ENCODE measurements at regions not wholly inside any gene's neighbourhood (a gene's known extent, or its start where the extent isn't known, plus 50 kb on each side); places are given as distances from the start of the nearest gene placed in this dataset.
"Not testable (repeated sequence)": the region's sequence is repeated elsewhere in the genome, so short reads cannot be mapped to it uniquely, and the experiment has no call there.

- Mint-ChIP-seq H3K9me3 (no peaks in the 10 kb centered on the region), H3K27me3 (ENCODE audit: low read depth, poor library complexity) (peaks cover 12% of the 10 kb centered on the region), H3K4me3 (peak overlapping the region; percentile 0), H3K4me1 (peaks cover 37% of the 10 kb centered on the region), H3K27ac (no peak overlapping the region), H3K36me3 (ENCODE audit: low read depth) (no peaks in the 10 kb centered on the region)
- TF ChIP-seq CTCF (IDR thresholded peaks at IDR 0.05), result no peak
- no peak for DNase-seq
Measured at GRCh38 chr2:130259594-130259993, 61.4 kb upstream of the TUBA3E start.

- Mint-ChIP-seq H3K4me1 (peaks cover 30% of the 10 kb centered on the region), H3K4me3 (no peak overlapping the region), H3K36me3 (ENCODE audit: low read depth) (no peaks in the 10 kb centered on the region), H3K27ac (no peak overlapping the region), H3K27me3 (ENCODE audit: low read depth, poor library complexity) (peaks cover 14% of the 10 kb centered on the region), H3K9me3 (no peaks in the 10 kb centered on the region)
- no peak for TF ChIP-seq CTCF (IDR thresholded peaks at IDR 0.05)
- no peak for DNase-seq
Measured at GRCh38 chr2:130258356-130258755, 60.1 kb upstream of the TUBA3E start.

GRCh38 chr2:130252880-130253645 lies 54.8 kb upstream of the TUBA3E start:
- no peaks in the 10 kb centered on the region for H3K36me3 Mint-ChIP-seq (ENCODE audit: low read depth)

GRCh38 chr2:130251873-130252620 lies 53.8 kb upstream of the TUBA3E start:
- DNase-seq, result no peak
- no peaks in the 10 kb centered on the region for H3K9me3 Mint-ChIP-seq
- H3K27ac Mint-ChIP-seq, result no peak overlapping the region

More at GRCh38 chr2:130252880-130253645, 54.8 kb upstream of the TUBA3E start:
- no peak for DNase-seq
- no peaks in the 10 kb centered on the region for H3K4me1 Mint-ChIP-seq
- no peaks in the 10 kb centered on the region for H3K9me3 Mint-ChIP-seq
- no peak overlapping the region for H3K4me3 Mint-ChIP-seq
- peaks cover 20% of the 10 kb centered on the region for H3K27me3 Mint-ChIP-seq (ENCODE audit: low read depth, poor library complexity)
- no peak overlapping the region for H3K27ac Mint-ChIP-seq
- TF ChIP-seq CTCF (IDR thresholded peaks at IDR 0.05), result no peak

GRCh38 chr2:130251535-130251872 lies 53.3 kb upstream of the TUBA3E start:
- H3K9me3 Mint-ChIP-seq, result no peaks in the 10 kb centered on the region
- no peak overlapping the region for H3K4me3 Mint-ChIP-seq
- no peak for DNase-seq
- no peaks in the 10 kb centered on the region for H3K4me1 Mint-ChIP-seq
- no peaks in the 10 kb centered on the region for H3K36me3 Mint-ChIP-seq (ENCODE audit: low read depth)
- H3K27ac Mint-ChIP-seq, result no peak overlapping the region
- peaks cover 32% of the 10 kb centered on the region for H3K27me3 Mint-ChIP-seq (ENCODE audit: low read depth, poor library complexity)
- no peak for TF ChIP-seq CTCF (IDR thresholded peaks at IDR 0.05)

More at GRCh38 chr2:130251873-130252620, 53.8 kb upstream of the TUBA3E start:
- H3K27me3 Mint-ChIP-seq (ENCODE audit: low read depth, poor library complexity), result peaks cover 27% of the 10 kb centered on the region
- H3K4me3 Mint-ChIP-seq, result no peak overlapping the region
- no peak for TF ChIP-seq CTCF (IDR thresholded peaks at IDR 0.05)
- H3K36me3 Mint-ChIP-seq (ENCODE audit: low read depth), result no peaks in the 10 kb centered on the region
- H3K4me1 Mint-ChIP-seq, result no peaks in the 10 kb centered on the region

GRCh38 chr2:130248355-130248754 lies 50.1 kb upstream of the TUBA3E start:
- not testable (repeated sequence) for H3K4me1 Mint-ChIP-seq; DNase-seq; H3K9me3 Mint-ChIP-seq; H3K4me3 Mint-ChIP-seq; H3K27ac Mint-ChIP-seq; H3K36me3 Mint-ChIP-seq (ENCODE audit: low read depth)
- peaks cover 27% of the 10 kb centered on the region for H3K27me3 Mint-ChIP-seq (ENCODE audit: low read depth, poor library complexity)
